ENCODE measurements at regions not wholly inside any gene's neighbourhood (a gene's known extent, or its start where the extent isn't known, plus 50 kb on each side); places are given as distances from the start of the nearest gene placed in this dataset.

DNA sequence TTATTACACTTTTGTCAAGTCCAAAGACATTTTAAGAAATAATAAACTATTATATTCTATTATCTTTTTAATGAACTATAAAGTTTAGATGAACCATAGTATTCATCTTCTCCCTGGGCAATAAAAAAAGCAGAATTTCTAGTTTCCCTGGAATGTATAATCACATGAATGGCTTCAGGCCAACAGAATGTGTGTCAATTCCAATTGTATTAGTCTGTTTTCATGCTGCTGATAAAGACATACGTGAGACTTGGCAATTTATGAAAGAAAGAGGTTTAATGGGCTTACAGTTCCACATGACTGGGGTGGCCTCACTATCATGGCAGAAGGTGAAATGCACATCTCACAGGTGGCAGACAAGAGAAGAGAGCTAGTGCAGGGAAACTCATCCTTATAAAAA is 70.7 kb upstream of the ANXA10 start:
- intact Hi-C loops (cut with DNase I): no loop called here
- H3K27ac ChIP-seq (ENCODE audit: low read depth in 2 of 2, low read length in 2 of 2): no peak overlapping the region
- TF ChIP-seq, protein P1, sequence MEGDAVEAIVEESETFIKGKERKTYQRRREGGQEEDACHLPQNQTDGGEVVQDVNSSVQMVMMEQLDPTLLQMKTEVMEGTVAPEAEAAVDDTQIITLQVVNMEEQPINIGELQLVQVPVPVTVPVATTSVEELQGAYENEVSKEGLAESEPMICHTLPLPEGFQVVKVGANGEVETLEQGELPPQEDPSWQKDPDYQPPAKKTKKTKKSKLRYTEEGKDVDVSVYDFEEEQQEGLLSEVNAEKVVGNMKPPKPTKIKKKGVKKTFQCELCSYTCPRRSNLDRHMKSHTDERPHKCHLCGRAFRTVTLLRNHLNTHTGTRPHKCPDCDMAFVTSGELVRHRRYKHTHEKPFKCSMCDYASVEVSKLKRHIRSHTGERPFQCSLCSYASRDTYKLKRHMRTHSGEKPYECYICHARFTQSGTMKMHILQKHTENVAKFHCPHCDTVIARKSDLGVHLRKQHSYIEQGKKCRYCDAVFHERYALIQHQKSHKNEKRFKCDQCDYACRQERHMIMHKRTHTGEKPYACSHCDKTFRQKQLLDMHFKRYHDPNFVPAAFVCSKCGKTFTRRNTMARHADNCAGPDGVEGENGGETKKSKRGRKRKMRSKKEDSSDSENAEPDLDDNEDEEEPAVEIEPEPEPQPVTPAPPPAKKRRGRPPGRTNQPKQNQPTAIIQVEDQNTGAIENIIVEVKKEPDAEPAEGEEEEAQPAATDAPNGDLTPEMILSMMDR (IDR thresholded peaks at IDR 0.05; ENCODE audit: borderline replicate concordance, extremely low read depth, insufficient read depth): no peak

GRCh38 chr4:168028568-168028967 is 63.8 kb upstream of the ANXA10 start:
- H3K4me1 ChIP-seq (ENCODE audit: control insufficient read depth in 2 of 3, insufficient read depth in 2 of 3, low read depth in 1 of 3, low read length in 3 of 3): no peaks in the 10 kb centered on the region
- H3K9ac ChIP-seq (ENCODE audit: low read length in 3 of 3): no peak overlapping the region
- TF ChIP-seq, protein P1 (IDR thresholded peaks at IDR 0.05; ENCODE audit: borderline replicate concordance, extremely low read depth, insufficient read depth): no peak
- no peaks in the 10 kb centered on the region for H3K9me3 ChIP-seq (ENCODE audit: control insufficient read depth in 2 of 3, insufficient read depth in 1 of 3, low read length in 3 of 3)
- FAIRE-seq (no peak), DNase-seq (no peak)
- no peaks in the 10 kb centered on the region for H3K27me3 ChIP-seq (ENCODE audit: control insufficient read depth, insufficient read depth, low read length)
- no peak overlapping the region for H3K27ac ChIP-seq (ENCODE audit: low read depth in 2 of 2, low read length in 2 of 2)
- H3K4me3 ChIP-seq (ENCODE audit: low read length in 3 of 3): no peak overlapping the region
- H3K36me3 ChIP-seq (ENCODE audit: control insufficient read depth in 2 of 3, insufficient read depth in 3 of 3, low read length in 3 of 3): no peaks in the 10 kb centered on the region
- intact Hi-C loops (cut with DNase I): no loop called here

More for the DNA sequence above, 70.7 kb upstream of the ANXA10 start:
- Histone ChIP-seq H3K4me1 (ENCODE audit: control insufficient read depth in 2 of 3, insufficient read depth in 2 of 3, low read depth in 1 of 3, low read length in 3 of 3) (no peaks in the 10 kb centered on the region), H3K36me3 (ENCODE audit: control insufficient read depth in 2 of 3, insufficient read depth in 3 of 3, low read length in 3 of 3) (no peaks in the 10 kb centered on the region), H3K9me3 (ENCODE audit: control insufficient read depth in 2 of 3, insufficient read depth in 1 of 3, low read length in 3 of 3) (peaks cover 0 to 4% (median 0%) of the 10 kb centered on the region in 3 donors), H3K27me3 (ENCODE audit: control insufficient read depth, insufficient read depth, low read length) (no peaks in the 10 kb centered on the region), H3K9ac (ENCODE audit: low read length in 3 of 3) (no peak overlapping the region), H3K4me3 (ENCODE audit: low read length in 3 of 3) (no peak overlapping the region)
- FAIRE-seq (no peak), DNase-seq (no peak)

- FAIRE-seq (no peak), DNase-seq (no peak)
- H3K36me3 ChIP-seq (ENCODE audit: control insufficient read depth in 2 of 3, insufficient read depth in 3 of 3, low read length in 3 of 3): no peaks in the 10 kb centered on the region
- TF ChIP-seq, protein P1 (IDR thresholded peaks at IDR 0.05; ENCODE audit: borderline replicate concordance, extremely low read depth, insufficient read depth): no peak
- H3K4me1 ChIP-seq (ENCODE audit: control insufficient read depth in 2 of 3, insufficient read depth in 2 of 3, low read depth in 1 of 3, low read length in 3 of 3): no peaks in the 10 kb centered on the region
- intact Hi-C loops (cut with DNase I): no loop called here
- no peaks in the 10 kb centered on the region for H3K27me3 ChIP-seq (ENCODE audit: control insufficient read depth, insufficient read depth, low read length)
- no peaks in the 10 kb centered on the region for H3K9me3 ChIP-seq (ENCODE audit: control insufficient read depth in 2 of 3, insufficient read depth in 1 of 3, low read length in 3 of 3)
- H3K4me3 ChIP-seq (ENCODE audit: low read length in 3 of 3): no peak overlapping the region
- H3K27ac ChIP-seq (ENCODE audit: low read depth in 2 of 2, low read length in 2 of 2): no peak overlapping the region
- no peak overlapping the region for H3K9ac ChIP-seq (ENCODE audit: low read length in 3 of 3)
Observed at GRCh38 chr4:168028970-168029597, 63.3 kb upstream of the ANXA10 start.

DNA sequence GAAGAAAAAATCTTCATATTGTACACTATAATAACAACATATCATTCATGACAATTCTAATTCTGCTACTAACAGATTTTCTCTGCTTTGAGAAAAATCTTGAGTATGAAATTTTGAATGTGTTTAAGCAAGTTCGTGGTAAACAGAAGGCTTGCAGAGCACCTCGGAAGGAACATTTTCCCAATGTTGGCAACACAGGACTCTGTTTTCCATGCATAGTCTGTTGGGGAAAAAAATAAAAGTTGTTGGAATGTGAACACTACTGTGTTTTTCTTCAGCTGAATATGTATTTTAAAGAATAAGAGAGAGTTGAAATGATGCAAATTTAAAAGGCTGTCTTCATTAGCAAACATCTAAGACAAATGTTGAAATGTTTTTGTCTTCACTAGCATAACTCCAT is 54.7 kb upstream of the ANXA10 start:
- intact Hi-C loops (cut with DNase I): no loop called here
- TF ChIP-seq, protein P1 (IDR thresholded peaks at IDR 0.05; ENCODE audit: borderline replicate concordance, extremely low read depth, insufficient read depth): no peak

More for the DNA sequence above, 54.7 kb upstream of the ANXA10 start:
- no peaks in the 10 kb centered on the region for H3K9me3 ChIP-seq (ENCODE audit: control insufficient read depth in 2 of 3, insufficient read depth in 1 of 3, low read length in 3 of 3)
- no peaks in the 10 kb centered on the region for H3K36me3 ChIP-seq (ENCODE audit: control insufficient read depth in 2 of 3, insufficient read depth in 3 of 3, low read length in 3 of 3)
- no peaks in the 10 kb centered on the region for H3K27me3 ChIP-seq (ENCODE audit: control insufficient read depth, insufficient read depth, low read length)
- H3K9ac ChIP-seq (ENCODE audit: low read length in 3 of 3): no peak overlapping the region
- no peak overlapping the region for H3K4me3 ChIP-seq (ENCODE audit: low read length in 3 of 3)
- FAIRE-seq: no peak
- H3K27ac ChIP-seq (ENCODE audit: low read depth in 2 of 2, low read length in 2 of 2): no peak overlapping the region
- DNase-seq: no peak
- H3K4me1 ChIP-seq (ENCODE audit: control insufficient read depth in 2 of 3, insufficient read depth in 2 of 3, low read depth in 1 of 3, low read length in 3 of 3): no peaks in the 10 kb centered on the region

Data from kidney (tissue), 13 donors.